RWPE1 (cell line): ENCODE measurements at regions not wholly inside any gene's neighbourhood (a gene's known extent, or its start where the extent isn't known, plus 50 kb on each side); places are given as distances from the start of the nearest gene placed in this dataset.

Experiments
- CTCF ChIA-PET: fragments of 350-600 bp; sonication (Branson Sonifier 250); formaldehyde crosslinking; extraction: SDS; loops from one replicate; lab custom pipeline; 2021; lab: Yijun Ruan, JAX
- POLR2A ChIA-PET: fragments of 400-600 bp; formaldehyde crosslinking; extraction: SDS; loops from one replicate; lab custom pipeline; 2020; ENCODE audit warnings: antibody characterized with exemption; ENCODE audit not compliant: low non-redundant PET; lab: Yijun Ruan, JAX
- DNase-seq: peaks from one replicate; pipeline ENCODE4 v3.0.0; 2012; ENCODE audit warnings: low spot score
- H3K27ac ChIP-seq: fragments of 450-650 bp; 2 replicates; pipeline ENCODE4 v1.5.1; 2017
- CTCF ChIP-seq: fragments of 450-650 bp; conservative IDR thresholded peaks from 2 replicates; pipeline ENCODE4 v1.5.1; 2017; ENCODE audit warnings: low read depth, mild to moderate bottlenecking

- no peak overlapping the region for H3K27ac ChIP-seq
- CTCF ChIA-PET = no interaction called here
- DNase-seq = no peak
- no peak for TF ChIP-seq CTCF
- POLR2A ChIA-PET = interaction anchor here (0.7 kb wide), 1 partner anchor 13 kb away, joined by 7 read pairs; no protein-coding TSS in a partner anchor
Observed at GRCh38 chrX:25166546-25166945, 150.8 kb upstream of the ARX start.

DNA sequence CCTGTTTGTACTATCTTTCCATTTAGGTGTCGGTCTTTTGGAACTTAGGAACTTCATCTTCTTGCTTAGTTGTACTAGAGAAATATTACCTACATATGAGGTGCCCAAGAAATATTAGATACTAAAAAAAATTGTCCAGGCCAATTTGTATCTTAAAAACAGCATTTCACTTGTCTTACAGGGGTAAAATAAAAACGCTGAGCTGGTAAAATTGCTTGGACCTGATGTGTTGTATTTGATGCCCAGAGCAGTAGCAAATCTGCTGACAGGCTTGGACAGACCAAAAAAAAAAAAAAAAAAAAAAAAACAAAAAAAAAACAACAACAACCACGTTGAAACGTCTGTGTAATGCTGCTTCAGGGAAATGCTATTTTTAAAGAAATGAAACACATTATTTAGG lies 150.4 kb upstream of the ARX start:
- no peak overlapping the region for H3K27ac ChIP-seq
- no peak for DNase-seq
- ChIA-PET POLR2A (interaction anchor here (0.7 kb wide), 1 partner anchor 13 kb away, joined by 7 read pairs; no protein-coding TSS in a partner anchor), CTCF (no interaction called here)
- TF ChIP-seq CTCF = no peak

DNA sequence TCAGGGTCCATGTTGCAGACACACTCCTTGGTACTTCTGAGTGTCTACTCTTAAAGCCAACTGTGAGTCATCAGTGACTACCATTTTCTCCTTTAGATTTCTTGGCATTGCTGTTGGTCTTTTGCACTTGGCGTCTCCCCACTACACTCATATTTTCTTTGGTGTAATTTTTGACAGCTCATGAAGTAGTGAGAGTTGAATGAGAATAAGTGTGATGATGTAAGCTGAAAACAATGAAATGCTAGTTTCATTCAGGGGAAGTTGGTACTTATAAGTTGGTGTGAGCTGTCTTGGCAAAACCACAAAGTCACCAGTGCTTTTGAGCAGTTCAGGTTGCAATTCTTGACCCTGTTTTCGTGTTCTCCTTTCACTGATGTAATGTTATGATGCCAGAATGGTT lies 142.9 kb upstream of the ARX start:
- ChIA-PET POLR2A (no interaction called here), CTCF (interaction anchor here (0.6 kb wide), 1 partner anchor 10 kb away, joined by 3 read pairs; no protein-coding TSS in a partner anchor)
- H3K27ac ChIP-seq = no peak overlapping the region
- no peak for DNase-seq
- TF ChIP-seq CTCF = no peak

DNA sequence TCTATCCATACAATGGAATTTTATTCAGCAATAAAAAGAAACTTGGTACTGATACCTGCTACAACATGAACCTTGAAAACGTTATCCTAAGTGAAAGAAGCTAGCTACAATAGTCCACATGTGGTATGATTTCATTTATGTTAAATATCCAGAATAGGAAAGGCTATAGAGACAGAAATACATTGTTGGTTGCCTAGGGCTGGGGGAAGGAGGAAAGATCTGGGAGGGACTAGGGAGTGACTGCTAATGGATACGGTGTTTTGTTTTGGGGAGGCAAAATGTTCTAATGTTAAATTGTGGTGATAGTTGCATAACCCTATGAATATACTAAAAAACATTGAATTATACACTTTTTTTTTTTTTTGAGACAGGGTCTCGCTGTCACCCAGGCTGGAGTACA lies 141.1 kb upstream of the ARX start:
- ChIA-PET POLR2A (no interaction called here), CTCF (no interaction called here)
- TF ChIP-seq CTCF = no peak
- no peak for DNase-seq
- no peak overlapping the region for H3K27ac ChIP-seq

- no peak for DNase-seq
- ChIA-PET POLR2A (no interaction called here), CTCF (no interaction called here)
- no peak for TF ChIP-seq CTCF
- H3K27ac ChIP-seq = no peak overlapping the region
Observed at GRCh38 chrX:25156323-25156722, 140.6 kb upstream of the ARX start.

DNA sequence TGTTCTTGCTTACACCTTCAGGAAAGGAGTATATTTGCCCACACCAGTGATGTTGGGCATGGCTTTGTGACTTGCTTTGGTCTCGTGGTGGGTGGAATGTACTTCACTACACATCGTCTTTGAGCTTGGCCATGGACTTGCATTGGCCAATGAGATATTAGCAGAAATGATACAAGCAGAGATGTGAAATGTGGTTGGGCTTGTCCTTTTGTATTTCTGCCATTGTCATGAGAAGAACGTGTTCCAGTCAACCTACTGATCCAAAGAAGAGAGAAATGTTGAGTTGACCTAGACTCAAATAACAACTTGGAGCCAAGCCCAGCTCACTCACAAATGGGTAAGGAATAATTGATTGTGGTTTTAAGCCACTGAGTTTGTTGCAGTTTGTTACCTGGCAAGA lies 138.4 kb upstream of the ARX start:
- no peak for TF ChIP-seq CTCF
- ChIA-PET CTCF (no interaction called here), POLR2A (no interaction called here)
- H3K27ac ChIP-seq = no peak overlapping the region
- no peak for DNase-seq
